ENCODE measurements at regions not wholly inside any gene's neighbourhood (a gene's known extent, or its start where the extent isn't known, plus 50 kb on each side); places are given as distances from the start of the nearest gene placed in this dataset.

DNA sequence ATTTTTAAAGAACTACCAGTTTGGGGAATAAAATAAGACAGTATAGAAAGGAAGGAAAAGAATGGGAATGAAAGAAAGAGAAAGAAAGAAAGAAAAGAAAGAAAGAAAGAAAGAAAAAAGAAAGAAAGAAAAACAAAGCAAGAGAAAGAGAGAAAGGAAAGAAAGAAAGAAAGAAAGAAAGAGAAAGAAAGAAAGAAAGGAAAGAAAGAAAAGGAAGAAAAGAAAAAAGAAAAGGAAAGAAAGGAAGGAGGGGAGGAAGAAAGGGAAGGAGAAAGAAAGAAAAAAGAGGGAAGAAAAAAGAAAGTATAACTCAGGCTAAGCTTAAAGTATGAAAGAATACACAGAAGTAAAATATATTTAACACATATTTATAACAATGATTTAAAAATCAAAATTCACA lies 51.0 kb upstream of the FGF10 start:
- DNase-seq (ENCODE audit: insufficient read length, low spot score) = no peak
- no peak for FAIRE-seq
